Activated T-helper 1 cell treated with anti-CD3 and anti-CD28 coated beads, Interleukin-12 subunit alpha, Interleukin-12 subunit beta, Interleukin-2, Interleukin-4 antibody, amounts not matched to agents 30 ng/mL and 10 ng/mL and 1 ng/mL, durations not matched to agents 14 hours and 24 hours and 36 hours (primary cell): ENCODE measurements at regions not wholly inside any gene's neighbourhood (a gene's known extent, or its start where the extent isn't known, plus 50 kb on each side); places are given as distances from the start of the nearest gene placed in this dataset.

ENCODE experiments used
- DNase-seq: peaks from one replicate; pipeline ENCODE4 v3.0.0; 2021; ENCODE audit warnings: low spot score
- H3K27ac Mint-ChIP-seq: one replicate; pipeline ENCODE4 v1.8.0; 2021; ENCODE audit warnings: mild to moderate bottlenecking, mixed read lengths
- H3K27me3 Mint-ChIP-seq: one replicate; pipeline ENCODE4 v1.8.0; 2022; ENCODE audit warnings: mild to moderate bottlenecking, moderate library complexity, mixed read lengths; ENCODE audit not compliant: insufficient read depth
- H3K36me3 Mint-ChIP-seq: one replicate; pipeline ENCODE4 v1.8.0; 2021; ENCODE audit warnings: low read depth, mixed read lengths
- H3K4me1 Mint-ChIP-seq: one replicate; pipeline ENCODE4 v1.8.0; 2021; ENCODE audit warnings: low read depth, mixed read lengths
- H3K4me3 Mint-ChIP-seq: one replicate; pipeline ENCODE4 v1.8.0; 2021; ENCODE audit warnings: mild to moderate bottlenecking, moderate library complexity, mixed read lengths
- H3K9me3 Mint-ChIP-seq: one replicate; pipeline ENCODE4 v1.8.0; 2021; ENCODE audit warnings: mixed read lengths
- intact Hi-C: fragments of 100-400 bp; cut with micrococcal nuclease; formaldehyde crosslinking; loops from one replicate; pipeline ENCODE4 v1.15.1; 2024

GRCh38 chr2:16407358-16407757, 258.3 kb downstream of the CYRIA start:
- H3K27me3 Mint-ChIP-seq, result no peaks in the 10 kb centered on the region

GRCh38 chr2:16406496-16407289, 258.9 kb downstream of the CYRIA start:
- intact Hi-C loops, result no loop called here
- Mint-ChIP-seq H3K4me1 (no peaks in the 10 kb centered on the region), H3K4me3 (no peak overlapping the region), H3K27ac (no peak overlapping the region), H3K36me3 (no peaks in the 10 kb centered on the region), H3K9me3 (no peaks in the 10 kb centered on the region), H3K27me3 (no peaks in the 10 kb centered on the region)
- no peak for DNase-seq

More at GRCh38 chr2:16407358-16407757, 258.3 kb downstream of the CYRIA start:
- Mint-ChIP-seq H3K9me3 (no peaks in the 10 kb centered on the region), H3K27ac (no peak overlapping the region), H3K4me1 (no peaks in the 10 kb centered on the region), H3K4me3 (no peak overlapping the region), H3K36me3 (no peaks in the 10 kb centered on the region)
- intact Hi-C loops, result no loop called here
- DNase-seq, result no peak

- DNase-seq, result no peak
- H3K27me3 Mint-ChIP-seq, result no peaks in the 10 kb centered on the region
- H3K36me3 Mint-ChIP-seq, result no peaks in the 10 kb centered on the region
- no peaks in the 10 kb centered on the region for H3K9me3 Mint-ChIP-seq
- no peaks in the 10 kb centered on the region for H3K4me1 Mint-ChIP-seq
- no peak overlapping the region for H3K4me3 Mint-ChIP-seq
- H3K27ac Mint-ChIP-seq, result no peak overlapping the region
- intact Hi-C loops, result no loop called here
Observed at GRCh38 chr2:16405551-16405950, 260.1 kb downstream of the CYRIA start.

DNA sequence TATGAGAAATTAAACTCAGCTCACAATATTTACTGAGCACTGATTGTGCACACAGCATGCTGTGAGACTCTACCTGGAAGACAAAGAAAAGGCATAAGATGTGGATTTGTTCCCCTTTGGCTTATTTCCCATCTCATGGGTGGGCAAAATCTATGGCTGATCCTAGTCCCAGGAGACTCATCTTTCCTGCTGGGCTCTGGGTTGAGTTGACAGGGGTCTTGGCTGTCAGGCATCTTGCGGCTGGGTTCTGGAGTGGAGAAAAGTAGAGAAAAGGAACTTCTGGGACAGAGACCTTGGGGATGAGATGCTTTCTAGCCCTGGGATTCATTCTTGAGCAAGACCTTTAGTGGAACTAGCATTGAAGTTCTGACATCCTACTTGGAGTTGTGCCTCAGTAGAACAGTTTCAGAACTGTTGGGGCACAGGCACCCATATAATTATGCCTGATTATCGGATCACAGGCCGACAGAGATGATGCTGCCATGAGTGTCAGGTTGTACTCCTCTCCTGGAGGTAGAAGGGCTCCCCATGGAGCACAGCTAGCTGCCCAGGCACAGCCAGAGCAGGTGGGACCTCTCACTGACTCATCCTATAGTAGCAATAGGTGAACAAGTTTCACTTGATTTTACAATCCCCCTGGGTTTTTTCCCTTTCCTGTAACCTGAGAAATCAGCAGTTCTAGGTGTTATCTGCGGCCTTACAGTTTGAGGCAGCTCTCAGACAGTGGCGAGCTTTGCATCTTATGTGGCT, 260.9 kb downstream of the CYRIA start:
- DNase-seq, result no peak
- Mint-ChIP-seq H3K4me3 (no peak overlapping the region), H3K27ac (no peak overlapping the region), H3K4me1 (no peaks in the 10 kb centered on the region), H3K36me3 (no peaks in the 10 kb centered on the region), H3K9me3 (no peaks in the 10 kb centered on the region), H3K27me3 (no peaks in the 10 kb centered on the region)
- intact Hi-C loops, result no loop called here

GRCh38 chr2:16404146-16404545, 261.5 kb downstream of the CYRIA start:
- intact Hi-C loops, result no loop called here

DNA sequence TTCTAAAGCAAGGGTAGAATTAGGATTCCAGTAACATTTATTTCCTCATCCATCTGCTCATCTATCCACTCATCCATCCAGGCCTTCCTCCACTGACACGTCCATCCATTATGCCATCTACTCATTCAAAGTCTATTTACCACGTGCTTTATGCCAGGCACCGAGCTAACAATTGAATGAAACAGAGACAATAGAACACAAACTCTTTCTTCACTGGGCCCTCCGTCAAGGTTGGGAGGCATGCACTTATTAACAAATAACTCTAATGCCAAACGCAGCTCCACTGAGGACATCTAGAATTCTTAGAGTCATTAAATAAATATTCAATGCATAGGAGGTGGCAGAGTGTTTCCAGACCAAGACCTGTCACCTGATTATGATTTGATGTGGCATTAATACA, 262.7 kb downstream of the CYRIA start:
- Mint-ChIP-seq H3K4me3 (no peak overlapping the region), H3K4me1 (no peaks in the 10 kb centered on the region), H3K9me3 (no peaks in the 10 kb centered on the region), H3K27ac (no peak overlapping the region), H3K36me3 (no peaks in the 10 kb centered on the region), H3K27me3 (no peaks in the 10 kb centered on the region)
- DNase-seq, result no peak
- intact Hi-C loops, result no loop called here

More at GRCh38 chr2:16404146-16404545, 261.5 kb downstream of the CYRIA start:
- Mint-ChIP-seq H3K27me3 (no peaks in the 10 kb centered on the region), H3K4me1 (no peaks in the 10 kb centered on the region), H3K36me3 (no peaks in the 10 kb centered on the region), H3K9me3 (no peaks in the 10 kb centered on the region), H3K4me3 (no peak overlapping the region), H3K27ac (no peak overlapping the region)
- DNase-seq, result no peak

- H3K36me3 Mint-ChIP-seq, result no peaks in the 10 kb centered on the region
- H3K4me3 Mint-ChIP-seq, result no peak overlapping the region
- no peak for DNase-seq
- intact Hi-C loops, result no loop called here
- no peaks in the 10 kb centered on the region for H3K27me3 Mint-ChIP-seq
- H3K4me1 Mint-ChIP-seq, result no peaks in the 10 kb centered on the region
- no peaks in the 10 kb centered on the region for H3K9me3 Mint-ChIP-seq
- no peak overlapping the region for H3K27ac Mint-ChIP-seq
Observed at GRCh38 chr2:16401761-16402300, 263.8 kb downstream of the CYRIA start.

DNA sequence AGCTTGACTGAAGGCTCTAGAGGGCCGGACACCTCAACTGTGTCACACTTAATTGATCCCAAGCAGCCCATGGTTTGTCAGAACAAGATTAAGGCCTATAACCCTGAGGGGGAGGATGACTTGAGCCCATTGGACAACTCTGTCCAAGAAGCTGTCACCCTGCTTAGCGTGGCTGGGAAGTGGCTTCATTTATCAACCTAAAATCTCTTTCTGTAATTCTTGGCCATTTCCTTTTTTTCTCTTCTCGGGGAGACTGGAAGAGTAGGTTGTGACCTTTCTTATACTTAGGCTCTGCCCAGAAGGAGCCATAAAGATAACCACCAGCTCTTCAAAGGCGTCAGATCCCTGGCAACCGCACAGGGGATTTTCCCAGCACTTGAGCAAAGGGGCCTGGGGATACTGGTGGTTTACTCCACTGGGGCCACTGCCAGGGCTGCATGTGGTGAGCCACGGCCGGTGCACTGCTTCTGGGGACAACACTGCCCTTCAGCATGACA, 265.5 kb downstream of the CYRIA start:
- H3K4me1 Mint-ChIP-seq, result no peaks in the 10 kb centered on the region
- H3K9me3 Mint-ChIP-seq, result no peaks in the 10 kb centered on the region
- no peak overlapping the region for H3K27ac Mint-ChIP-seq
- H3K27me3 Mint-ChIP-seq, result no peaks in the 10 kb centered on the region
- intact Hi-C loops, result no loop called here
- no peak for DNase-seq
- H3K4me3 Mint-ChIP-seq, result no peak overlapping the region
- H3K36me3 Mint-ChIP-seq, result no peaks in the 10 kb centered on the region

GRCh38 chr2:16398486-16399043, 267.1 kb downstream of the CYRIA start:
- no peaks in the 10 kb centered on the region for H3K36me3 Mint-ChIP-seq
- H3K4me3 Mint-ChIP-seq, result no peak overlapping the region
- no peaks in the 10 kb centered on the region for H3K4me1 Mint-ChIP-seq
- H3K9me3 Mint-ChIP-seq, result no peaks in the 10 kb centered on the region
- DNase-seq, result no peak
- no peaks in the 10 kb centered on the region for H3K27me3 Mint-ChIP-seq
- no peak overlapping the region for H3K27ac Mint-ChIP-seq
- intact Hi-C loops, result no loop called here

GRCh38 chr2:16397681-16398475, 267.8 kb downstream of the CYRIA start:
- no peak overlapping the region for H3K27ac Mint-ChIP-seq
- no peak for DNase-seq
- H3K4me1 Mint-ChIP-seq, result no peaks in the 10 kb centered on the region
- H3K4me3 Mint-ChIP-seq, result no peak overlapping the region
- H3K9me3 Mint-ChIP-seq, result no peaks in the 10 kb centered on the region
- H3K27me3 Mint-ChIP-seq, result no peaks in the 10 kb centered on the region
- intact Hi-C loops, result no loop called here
- no peaks in the 10 kb centered on the region for H3K36me3 Mint-ChIP-seq

GRCh38 chr2:16396986-16397385, 268.6 kb downstream of the CYRIA start:
- DNase-seq, result no peak

GRCh38 chr2:16396171-16396570, 269.5 kb downstream of the CYRIA start:
- Mint-ChIP-seq H3K36me3 (no peaks in the 10 kb centered on the region), H3K4me3 (no peak overlapping the region), H3K4me1 (no peaks in the 10 kb centered on the region), H3K27me3 (no peaks in the 10 kb centered on the region), H3K27ac (no peak overlapping the region), H3K9me3 (no peaks in the 10 kb centered on the region)
- DNase-seq, result no peak
- intact Hi-C loops, result no loop called here

More at GRCh38 chr2:16396986-16397385, 268.6 kb downstream of the CYRIA start:
- Mint-ChIP-seq H3K27ac (no peak overlapping the region), H3K9me3 (no peaks in the 10 kb centered on the region), H3K27me3 (no peaks in the 10 kb centered on the region), H3K4me1 (no peaks in the 10 kb centered on the region), H3K4me3 (no peak overlapping the region), H3K36me3 (no peaks in the 10 kb centered on the region)
- intact Hi-C loops, result no loop called here
